ENCODE measurements at regions not wholly inside any gene's neighbourhood (a gene's known extent, or its start where the extent isn't known, plus 50 kb on each side); places are given as distances from the start of the nearest gene placed in this dataset.

- no peak overlapping the region for H3K4me2 ChIP-seq (ENCODE audit: low read length)
- H3K36me3 ChIP-seq (ENCODE audit: insufficient read depth, low read length): no peaks in the 10 kb centered on the region
- no peaks in the 10 kb centered on the region for H3K9me3 ChIP-seq (replicated peaks; ENCODE audit: low read length)
- no peak overlapping the region for H3K4me3 ChIP-seq (ENCODE audit: low read length)
- H3K27me3 ChIP-seq (ENCODE audit: control insufficient read depth, insufficient read depth, low read length): no peaks in the 10 kb centered on the region
- peaks cover 5% of the 10 kb centered on the region for H3K4me1 ChIP-seq (ENCODE audit: control insufficient read depth, insufficient read depth, low read length)
- no peak overlapping the region for H3K9ac ChIP-seq (ENCODE audit: low read depth, low read length)
Measured at GRCh38 chr14:73800970-73801515, 50.6 kb upstream of the PTGR2 start.

- Histone ChIP-seq H3K4me1 (ENCODE audit: control insufficient read depth, insufficient read depth, low read length) (peaks cover 26% of the 10 kb centered on the region), H3K4me2 (ENCODE audit: low read length) (no peak overlapping the region), H3K9me3 (replicated peaks; ENCODE audit: low read length) (no peaks in the 10 kb centered on the region), H3K36me3 (ENCODE audit: insufficient read depth, low read length) (no peaks in the 10 kb centered on the region), H3K4me3 (ENCODE audit: low read length) (no peak overlapping the region), H3K27me3 (ENCODE audit: control insufficient read depth, insufficient read depth, low read length) (no peaks in the 10 kb centered on the region), H3K9ac (ENCODE audit: low read depth, low read length) (no peak overlapping the region)
Measured at GRCh38 chr14:73797543-73798265, 53.9 kb upstream of the PTGR2 start.

- no peaks in the 10 kb centered on the region for H3K27me3 ChIP-seq (ENCODE audit: control insufficient read depth, insufficient read depth, low read length)
- no peak overlapping the region for H3K9ac ChIP-seq (ENCODE audit: low read depth, low read length)
- H3K4me1 ChIP-seq (ENCODE audit: control insufficient read depth, insufficient read depth, low read length): peaks cover 26% of the 10 kb centered on the region
- H3K4me3 ChIP-seq (ENCODE audit: low read length): no peak overlapping the region
- no peaks in the 10 kb centered on the region for H3K36me3 ChIP-seq (ENCODE audit: insufficient read depth, low read length)
- no peak overlapping the region for H3K4me2 ChIP-seq (ENCODE audit: low read length)
- H3K9me3 ChIP-seq (replicated peaks; ENCODE audit: low read length): no peaks in the 10 kb centered on the region
Measured at GRCh38 chr14:73796893-73797542, 54.6 kb upstream of the PTGR2 start.

GRCh38 chr14:73796415-73796814 is 55.2 kb upstream of the PTGR2 start:
- H3K9ac ChIP-seq (ENCODE audit: low read depth, low read length): no peak overlapping the region
- no peak overlapping the region for H3K4me3 ChIP-seq (ENCODE audit: low read length)
- no peak overlapping the region for H3K4me2 ChIP-seq (ENCODE audit: low read length)

GRCh38 chr14:73795974-73796373 is 55.7 kb upstream of the PTGR2 start:
- H3K36me3 ChIP-seq (ENCODE audit: insufficient read depth, low read length): no peaks in the 10 kb centered on the region
- H3K9ac ChIP-seq (ENCODE audit: low read depth, low read length): no peak overlapping the region
- H3K4me3 ChIP-seq (ENCODE audit: low read length): no peak overlapping the region
- H3K4me1 ChIP-seq (ENCODE audit: control insufficient read depth, insufficient read depth, low read length): peaks cover 29% of the 10 kb centered on the region
- H3K9me3 ChIP-seq (replicated peaks; ENCODE audit: low read length): no peaks in the 10 kb centered on the region
- no peak overlapping the region for H3K4me2 ChIP-seq (ENCODE audit: low read length)
- H3K27me3 ChIP-seq (ENCODE audit: control insufficient read depth, insufficient read depth, low read length): no peaks in the 10 kb centered on the region

More at GRCh38 chr14:73796415-73796814, 55.2 kb upstream of the PTGR2 start:
- Histone ChIP-seq H3K4me1 (ENCODE audit: control insufficient read depth, insufficient read depth, low read length) (peaks cover 26% of the 10 kb centered on the region), H3K27me3 (ENCODE audit: control insufficient read depth, insufficient read depth, low read length) (no peaks in the 10 kb centered on the region), H3K9me3 (replicated peaks; ENCODE audit: low read length) (no peaks in the 10 kb centered on the region), H3K36me3 (ENCODE audit: insufficient read depth, low read length) (no peaks in the 10 kb centered on the region)

GRCh38 chr14:73795466-73795865 is 56.2 kb upstream of the PTGR2 start:
- peaks cover 34% of the 10 kb centered on the region for H3K4me1 ChIP-seq (ENCODE audit: control insufficient read depth, insufficient read depth, low read length)
- no peaks in the 10 kb centered on the region for H3K27me3 ChIP-seq (ENCODE audit: control insufficient read depth, insufficient read depth, low read length)
- peak overlapping the region; percentile 30 for H3K4me2 ChIP-seq (ENCODE audit: low read length)
- no peak overlapping the region for H3K4me3 ChIP-seq (ENCODE audit: low read length)
- H3K9ac ChIP-seq (ENCODE audit: low read depth, low read length): no peak overlapping the region
- H3K9me3 ChIP-seq (replicated peaks; ENCODE audit: low read length): no peaks in the 10 kb centered on the region
- H3K36me3 ChIP-seq (ENCODE audit: insufficient read depth, low read length): no peaks in the 10 kb centered on the region

- Histone ChIP-seq H3K4me3 (ENCODE audit: low read length) (no peak overlapping the region), H3K36me3 (ENCODE audit: insufficient read depth, low read length) (no peaks in the 10 kb centered on the region), H3K4me1 (ENCODE audit: control insufficient read depth, insufficient read depth, low read length) (peaks cover 47% of the 10 kb centered on the region), H3K4me2 (ENCODE audit: low read length) (no peak overlapping the region), H3K9ac (ENCODE audit: low read depth, low read length) (no peak overlapping the region), H3K27me3 (ENCODE audit: control insufficient read depth, insufficient read depth, low read length) (no peaks in the 10 kb centered on the region), H3K9me3 (replicated peaks; ENCODE audit: low read length) (no peaks in the 10 kb centered on the region)
Measured at GRCh38 chr14:73794146-73794545, 57.5 kb upstream of the PTGR2 start.

- peaks cover 63% of the 10 kb centered on the region for H3K4me1 ChIP-seq (ENCODE audit: control insufficient read depth, insufficient read depth, low read length)
- H3K27me3 ChIP-seq (ENCODE audit: control insufficient read depth, insufficient read depth, low read length): no peaks in the 10 kb centered on the region
- no peaks in the 10 kb centered on the region for H3K36me3 ChIP-seq (ENCODE audit: insufficient read depth, low read length)
- H3K9me3 ChIP-seq (replicated peaks; ENCODE audit: low read length): no peaks in the 10 kb centered on the region
- no peak overlapping the region for H3K4me2 ChIP-seq (ENCODE audit: low read length)
- H3K4me3 ChIP-seq (ENCODE audit: low read length): no peak overlapping the region
- no peak overlapping the region for H3K9ac ChIP-seq (ENCODE audit: low read depth, low read length)
Measured at GRCh38 chr14:73792481-73792880, 59.1 kb upstream of the PTGR2 start.

GRCh38 chr14:73789989-73790581 is 61.5 kb upstream of the PTGR2 start:
- Histone ChIP-seq H3K9ac (ENCODE audit: low read depth, low read length) (peak overlapping the region; percentile 94), H3K4me3 (ENCODE audit: low read length) (peak overlapping the region; percentile 42), H3K9me3 (replicated peaks; ENCODE audit: low read length) (no peaks in the 10 kb centered on the region), H3K36me3 (ENCODE audit: insufficient read depth, low read length) (no peaks in the 10 kb centered on the region), H3K27me3 (ENCODE audit: control insufficient read depth, insufficient read depth, low read length) (no peaks in the 10 kb centered on the region), H3K4me1 (ENCODE audit: control insufficient read depth, insufficient read depth, low read length) (peaks cover 57% of the 10 kb centered on the region), H3K4me2 (ENCODE audit: low read length) (peak overlapping the region; percentile 91)

- H3K9ac ChIP-seq (ENCODE audit: low read depth, low read length): peak overlapping the region; percentile 94
- H3K9me3 ChIP-seq (replicated peaks; ENCODE audit: low read length): no peaks in the 10 kb centered on the region
- peaks cover 57% of the 10 kb centered on the region for H3K4me1 ChIP-seq (ENCODE audit: control insufficient read depth, insufficient read depth, low read length)
- no peaks in the 10 kb centered on the region for H3K36me3 ChIP-seq (ENCODE audit: insufficient read depth, low read length)
- H3K27me3 ChIP-seq (ENCODE audit: control insufficient read depth, insufficient read depth, low read length): no peaks in the 10 kb centered on the region
- H3K4me3 ChIP-seq (ENCODE audit: low read length): peak overlapping the region; percentile 42
- peak overlapping the region; percentile 91 for H3K4me2 ChIP-seq (ENCODE audit: low read length)
Measured at GRCh38 chr14:73788701-73789551, 62.7 kb upstream of the PTGR2 start.

- Histone ChIP-seq H3K9me3 (replicated peaks; ENCODE audit: low read length) (no peaks in the 10 kb centered on the region), H3K9ac (ENCODE audit: low read depth, low read length) (peak overlapping the region; percentile 94), H3K27me3 (ENCODE audit: control insufficient read depth, insufficient read depth, low read length) (no peaks in the 10 kb centered on the region), H3K4me1 (ENCODE audit: control insufficient read depth, insufficient read depth, low read length) (peaks cover 64% of the 10 kb centered on the region), H3K4me3 (ENCODE audit: low read length) (peak overlapping the region; percentile 74), H3K4me2 (ENCODE audit: low read length) (peak overlapping the region; percentile 91), H3K36me3 (ENCODE audit: insufficient read depth, low read length) (no peaks in the 10 kb centered on the region)
Measured at GRCh38 chr14:73788317-73788598, 63.4 kb upstream of the PTGR2 start.
